Astrocyte (in vitro differentiated cells and primary cell): ENCODE measurements at regions not wholly inside any gene's neighbourhood (a gene's known extent, or its start where the extent isn't known, plus 50 kb on each side); places are given as distances from the start of the nearest gene placed in this dataset.

Source experiments
- DNase-seq: peaks from one replicate; pipeline ENCODE4 v3.0.0-alpha.2; 2010; ENCODE audit warnings: low read depth
- FAIRE-seq: peaks from 2 replicates; lab custom pipeline; 2011; peaks lifted over from hg19 to GRCh38; lab: Jason Lieb, UNC
- H2AFZ ChIP-seq: 2 replicates; pipeline ENCODE4 v1.6.0; 2012; ENCODE audit warnings: low read depth, low read length, inconsistent platforms
- H3K27ac ChIP-seq: 2 replicates; pipeline ENCODE4 v1.5.1; 2011; ENCODE audit warnings: low read depth, low read length, inconsistent platforms
- H3K27me3 ChIP-seq: 2 replicates; pipeline ENCODE4 v1.6.0; 2011; ENCODE audit warnings: low read length, inconsistent platforms; ENCODE audit not compliant: insufficient read depth
- H3K36me3 ChIP-seq: 2 replicates; pipeline ENCODE4 v1.5.1; 2011; ENCODE audit warnings: low read length, inconsistent platforms; ENCODE audit not compliant: insufficient read depth
- H3K4me1 ChIP-seq: 2 replicates; pipeline ENCODE4 v1.5.1; 2011; ENCODE audit warnings: low read length, inconsistent platforms; ENCODE audit not compliant: insufficient read depth
- H3K4me2 ChIP-seq: 2 replicates; pipeline ENCODE4 v1.6.0; 2012; ENCODE audit warnings: low read length, inconsistent platforms
- H3K4me3 ChIP-seq: 2 replicates; pipeline ENCODE4 v1.5.1; 2011; ENCODE audit warnings: low read depth, mild to moderate bottlenecking, low read length, inconsistent platforms; ENCODE audit not compliant: insufficient read depth
- H3K79me2 ChIP-seq: 2 replicates; pipeline ENCODE4 v1.6.0; 2012; ENCODE audit warnings: mild to moderate bottlenecking, low read length, inconsistent platforms; ENCODE audit not compliant: insufficient read depth
- H3K9ac ChIP-seq: 2 replicates; pipeline ENCODE4 v1.6.0; 2012; ENCODE audit warnings: mild to moderate bottlenecking, low read length, inconsistent platforms
- H3K9me3 ChIP-seq: 2 replicates; pipeline ENCODE4 v1.5.1; 2012; ENCODE audit warnings: low read depth, mild to moderate bottlenecking, low read length, inconsistent platforms; ENCODE audit not compliant: insufficient read depth
- H4K20me1 ChIP-seq: 2 replicates; pipeline ENCODE4 v1.6.0; 2012; ENCODE audit warnings: low read length, inconsistent platforms; ENCODE audit not compliant: insufficient read depth
- H3K27ac Mint-ChIP-seq: one replicate; pipeline ENCODE4 v1.8.0; 2021; ENCODE audit warnings: mild to moderate bottlenecking, mixed read lengths; ENCODE audit not compliant: unreplicated experiment
- H3K27me3 Mint-ChIP-seq: one replicate; pipeline ENCODE4 v1.8.0; 2021; ENCODE audit warnings: low read depth, mixed read lengths; ENCODE audit not compliant: unreplicated experiment
- H3K36me3 Mint-ChIP-seq: one replicate; pipeline ENCODE4 v1.8.0; 2021; ENCODE audit warnings: low read depth, mixed read lengths; ENCODE audit not compliant: unreplicated experiment
- H3K4me1 Mint-ChIP-seq: one replicate; pipeline ENCODE4 v1.8.0; 2021; ENCODE audit warnings: low read depth, mixed read lengths; ENCODE audit not compliant: unreplicated experiment
- H3K4me3 Mint-ChIP-seq: one replicate; pipeline ENCODE4 v1.8.0; 2021; ENCODE audit warnings: mild to moderate bottlenecking, moderate library complexity, mixed read lengths; ENCODE audit not compliant: unreplicated experiment
- H3K9me3 Mint-ChIP-seq: one replicate; pipeline ENCODE4 v1.8.0; 2021; ENCODE audit warnings: mild to moderate bottlenecking, mixed read lengths; ENCODE audit not compliant: unreplicated experiment
- CTCF ChIP-seq: IDR thresholded peaks from 2 replicates; pipeline ENCODE4 v1.5.1; 2011; ENCODE audit warnings: low read depth, mild to moderate bottlenecking, inconsistent platforms, low read length, moderate library complexity; ENCODE audit not compliant: insufficient read depth
- EZH2 ChIP-seq: IDR thresholded peaks from 2 replicates; pipeline ENCODE4 v1.6.1; 2012; ENCODE audit warnings: mild to moderate bottlenecking, low read length, inconsistent platforms; ENCODE audit not compliant: insufficient read depth

GRCh38 chr15:68489421-68489820 lies 57.5 kb upstream of the ITGA11 start:
- H3K27ac ChIP-seq, result peak overlapping the region; percentile 1
- DNase-seq (peak; percentile 65), FAIRE-seq (peak; percentile 84)
- H3K4me1 ChIP-seq, result peaks cover 37% of the 10 kb centered on the region
- H3K27ac Mint-ChIP-seq, result peak overlapping the region; percentile 51
- peaks cover 50% of the 10 kb centered on the region for H3K4me1 Mint-ChIP-seq
- H3K27me3 Mint-ChIP-seq, result no peaks in the 10 kb centered on the region
- no peaks in the 10 kb centered on the region for H3K79me2 ChIP-seq
- H3K36me3 ChIP-seq, result no peaks in the 10 kb centered on the region
- no peak overlapping the region for H3K4me2 ChIP-seq
- TF ChIP-seq EZH2 (no peak), CTCF (no peak)
- H2AFZ ChIP-seq, result no peak overlapping the region
- H3K36me3 Mint-ChIP-seq, result no peaks in the 10 kb centered on the region
- peaks cover 2% of the 10 kb centered on the region for H3K9me3 Mint-ChIP-seq
- no peaks in the 10 kb centered on the region for H3K9me3 ChIP-seq
- H4K20me1 ChIP-seq, result no peaks in the 10 kb centered on the region
- H3K4me3 Mint-ChIP-seq, result peak overlapping the region; percentile 16
- H3K4me3 ChIP-seq, result no peak overlapping the region
- H3K9ac ChIP-seq, result no peak overlapping the region
- H3K27me3 ChIP-seq, result no peaks in the 10 kb centered on the region

GRCh38 chr15:68491415-68492106 lies 59.6 kb upstream of the ITGA11 start:
- H3K4me1 Mint-ChIP-seq, result peaks cover 35% of the 10 kb centered on the region
- Histone ChIP-seq H3K27me3 (no peaks in the 10 kb centered on the region), H3K36me3 (no peaks in the 10 kb centered on the region), H3K9ac (no peak overlapping the region), H3K27ac (no peak overlapping the region), H3K4me1 (peaks cover 21% of the 10 kb centered on the region), H3K79me2 (no peaks in the 10 kb centered on the region), H3K9me3 (no peaks in the 10 kb centered on the region), H3K4me3 (no peak overlapping the region), H4K20me1 (no peaks in the 10 kb centered on the region), H3K4me2 (no peak overlapping the region), H2AFZ (no peak overlapping the region)
- no peak overlapping the region for H3K4me3 Mint-ChIP-seq
- no peak for DNase-seq
- H3K36me3 Mint-ChIP-seq, result no peaks in the 10 kb centered on the region
- H3K27ac Mint-ChIP-seq, result no peak overlapping the region
- H3K27me3 Mint-ChIP-seq, result no peaks in the 10 kb centered on the region
- peaks cover 5% of the 10 kb centered on the region for H3K9me3 Mint-ChIP-seq
- TF ChIP-seq EZH2 (no peak), CTCF (no peak)
- no peak for FAIRE-seq

- peak overlapping the region; percentile 19 for H3K4me2 ChIP-seq
- DNase-seq, result peak; percentile 66
- no peaks in the 10 kb centered on the region for H3K36me3 Mint-ChIP-seq
These were observed 60.9 kb upstream of the ITGA11 start for GRCh38 chr15:68492855-68493254.

More at GRCh38 chr15:68492855-68493254, 60.9 kb upstream of the ITGA11 start:
- no peaks in the 10 kb centered on the region for H4K20me1 ChIP-seq
- no peaks in the 10 kb centered on the region for H3K27me3 ChIP-seq
- H3K9me3 ChIP-seq, result no peaks in the 10 kb centered on the region
- H3K36me3 ChIP-seq, result no peaks in the 10 kb centered on the region
- peak overlapping the region; percentile 23 for H2AFZ ChIP-seq
- no peak overlapping the region for H3K9ac ChIP-seq
- no peak overlapping the region for H3K4me3 ChIP-seq
- H3K27ac Mint-ChIP-seq, result peak overlapping the region; percentile 59
- H3K4me1 Mint-ChIP-seq, result peaks cover 39% of the 10 kb centered on the region
- TF ChIP-seq EZH2 (no peak), CTCF (no peak)
- H3K27ac ChIP-seq, result no peak overlapping the region
- no peak overlapping the region for H3K4me3 Mint-ChIP-seq
- H3K27me3 Mint-ChIP-seq, result no peaks in the 10 kb centered on the region
- FAIRE-seq, result no peak
- H3K79me2 ChIP-seq, result no peaks in the 10 kb centered on the region
- H3K4me1 ChIP-seq, result peaks cover 23% of the 10 kb centered on the region
- H3K9me3 Mint-ChIP-seq, result peaks cover 5% of the 10 kb centered on the region
